ENCODE measurements at regions not wholly inside any gene's neighbourhood (a gene's known extent, or its start where the extent isn't known, plus 50 kb on each side); places are given as distances from the start of the nearest gene placed in this dataset.
"Not testable (repeated sequence)": the region's sequence is repeated elsewhere in the genome, so short reads cannot be mapped to it uniquely, and the experiment has no call there.

DNA sequence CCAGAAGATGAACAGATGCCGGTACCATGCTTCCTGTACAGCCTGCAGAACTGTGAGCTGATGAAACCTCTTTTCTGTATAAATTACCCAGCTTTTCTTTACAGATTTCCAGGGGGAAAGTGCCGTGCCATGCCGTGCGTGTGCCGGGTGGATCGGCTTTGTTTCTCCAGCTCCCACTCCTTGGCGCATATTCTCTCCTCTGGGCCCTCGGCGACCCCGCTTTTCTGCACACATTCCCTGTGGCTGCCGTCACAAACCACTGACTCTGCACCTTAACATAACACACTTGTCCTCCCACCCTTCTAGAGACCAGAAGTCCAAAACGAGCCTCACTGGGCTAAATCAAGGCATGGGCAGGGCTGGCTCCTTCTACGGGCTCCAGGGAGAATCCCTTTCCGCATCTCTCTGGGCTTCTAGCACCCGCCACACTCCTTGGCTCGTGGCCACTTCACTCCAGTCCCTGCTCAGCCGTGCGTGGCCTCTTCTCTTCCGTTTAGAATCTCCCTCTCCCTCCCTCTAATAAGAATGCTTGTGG, 164.9 kb downstream of the C16orf95 start:
- no peak for TF ChIP-seq EGR1 (IDR thresholded peaks at IDR 0.05; ENCODE audit: low read depth in 2 of 2)
- TF ChIP-seq HNF4A (conservative IDR thresholded peaks at IDR 0.05): no peak
- no peak for TF ChIP-seq FOXA2 (IDR thresholded peaks at IDR 0.05)
- TF ChIP-seq SP1 (IDR thresholded peaks at IDR 0.05): no peak
- TF ChIP-seq RXRA (IDR thresholded peaks at IDR 0.05): no peak
- TF ChIP-seq, protein P1, sequence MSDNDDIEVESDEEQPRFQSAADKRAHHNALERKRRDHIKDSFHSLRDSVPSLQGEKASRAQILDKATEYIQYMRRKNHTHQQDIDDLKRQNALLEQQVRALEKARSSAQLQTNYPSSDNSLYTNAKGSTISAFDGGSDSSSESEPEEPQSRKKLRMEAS (IDR thresholded peaks at IDR 0.05): no peak
- TF ChIP-seq, protein P2, sequence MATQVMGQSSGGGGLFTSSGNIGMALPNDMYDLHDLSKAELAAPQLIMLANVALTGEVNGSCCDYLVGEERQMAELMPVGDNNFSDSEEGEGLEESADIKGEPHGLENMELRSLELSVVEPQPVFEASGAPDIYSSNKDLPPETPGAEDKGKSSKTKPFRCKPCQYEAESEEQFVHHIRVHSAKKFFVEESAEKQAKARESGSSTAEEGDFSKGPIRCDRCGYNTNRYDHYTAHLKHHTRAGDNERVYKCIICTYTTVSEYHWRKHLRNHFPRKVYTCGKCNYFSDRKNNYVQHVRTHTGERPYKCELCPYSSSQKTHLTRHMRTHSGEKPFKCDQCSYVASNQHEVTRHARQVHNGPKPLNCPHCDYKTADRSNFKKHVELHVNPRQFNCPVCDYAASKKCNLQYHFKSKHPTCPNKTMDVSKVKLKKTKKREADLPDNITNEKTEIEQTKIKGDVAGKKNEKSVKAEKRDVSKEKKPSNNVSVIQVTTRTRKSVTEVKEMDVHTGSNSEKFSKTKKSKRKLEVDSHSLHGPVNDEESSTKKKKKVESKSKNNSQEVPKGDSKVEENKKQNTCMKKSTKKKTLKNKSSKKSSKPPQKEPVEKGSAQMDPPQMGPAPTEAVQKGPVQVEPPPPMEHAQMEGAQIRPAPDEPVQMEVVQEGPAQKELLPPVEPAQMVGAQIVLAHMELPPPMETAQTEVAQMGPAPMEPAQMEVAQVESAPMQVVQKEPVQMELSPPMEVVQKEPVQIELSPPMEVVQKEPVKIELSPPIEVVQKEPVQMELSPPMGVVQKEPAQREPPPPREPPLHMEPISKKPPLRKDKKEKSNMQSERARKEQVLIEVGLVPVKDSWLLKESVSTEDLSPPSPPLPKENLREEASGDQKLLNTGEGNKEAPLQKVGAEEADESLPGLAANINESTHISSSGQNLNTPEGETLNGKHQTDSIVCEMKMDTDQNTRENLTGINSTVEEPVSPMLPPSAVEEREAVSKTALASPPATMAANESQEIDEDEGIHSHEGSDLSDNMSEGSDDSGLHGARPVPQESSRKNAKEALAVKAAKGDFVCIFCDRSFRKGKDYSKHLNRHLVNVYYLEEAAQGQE (IDR thresholded peaks at IDR 0.05): no peak
- TF ChIP-seq YY1 (IDR thresholded peaks at IDR 0.05): no peak
- H3K36me3 ChIP-seq (ENCODE audit: control insufficient read depth in 4 of 4, insufficient read depth in 3 of 4, low read depth in 1 of 4, low read length in 3 of 4): no peaks in the 10 kb centered on the region
- WGBS: 93% methylated on average over 19 of the region's 19 CpGs
- H3K4me3 ChIP-seq (ENCODE audit: low read depth in 1 of 3, low read length in 3 of 3): no peak overlapping the region
- no peak overlapping the region for H3K9ac ChIP-seq (ENCODE audit: low read depth in 1 of 2, low read length in 2 of 2)
- H3K4me1 ChIP-seq (ENCODE audit: control insufficient read depth in 4 of 4, insufficient read depth in 4 of 4, low read length in 3 of 4): no peaks in the 10 kb centered on the region
- H3K27ac ChIP-seq (ENCODE audit: low read depth in 1 of 2, low read length in 2 of 2): no peak overlapping the region
- H3K27me3 ChIP-seq (ENCODE audit: control insufficient read depth in 4 of 4, insufficient read depth in 4 of 4, low read length in 3 of 4): no peaks in the 10 kb centered on the region
- peaks cover 0 to 3% (median 0%) of the 10 kb centered on the region in 4 donors for H3K9me3 ChIP-seq (ENCODE audit: control insufficient read depth in 4 of 4, low read length in 3 of 4)
- DNase-seq (ENCODE audit: low spot score): no peak

DNA sequence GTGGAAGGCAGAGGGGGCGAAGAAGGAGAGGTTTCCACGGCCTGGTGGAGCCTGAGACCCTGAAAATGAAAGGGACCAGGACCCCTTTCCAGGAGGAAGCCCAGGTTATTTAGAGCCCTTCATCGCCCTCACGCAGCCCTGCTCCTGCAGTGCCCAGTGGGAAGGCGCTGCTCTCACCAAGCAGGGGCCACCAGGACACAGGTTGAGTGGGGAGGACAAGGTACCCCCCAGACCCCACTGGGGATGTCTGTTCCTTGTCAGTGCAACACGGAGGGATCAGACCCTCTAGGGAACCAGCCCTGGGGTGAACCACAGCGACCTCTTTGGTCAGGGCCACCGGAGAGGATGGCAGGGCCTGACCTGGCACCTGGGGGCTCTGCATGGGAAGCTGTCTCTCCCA, 163.9 kb downstream of the C16orf95 start:
- Histone ChIP-seq H3K9ac (ENCODE audit: low read depth in 1 of 2, low read length in 2 of 2) (no peak overlapping the region), H3K27ac (ENCODE audit: low read depth in 1 of 2, low read length in 2 of 2) (no peak overlapping the region), H3K27me3 (ENCODE audit: control insufficient read depth in 4 of 4, insufficient read depth in 4 of 4, low read length in 3 of 4) (no peaks in the 10 kb centered on the region), H3K9me3 (ENCODE audit: control insufficient read depth in 4 of 4, low read length in 3 of 4) (peaks cover 0 to 3% (median 0%) of the 10 kb centered on the region in 4 donors), H3K4me3 (ENCODE audit: low read depth in 1 of 3, low read length in 3 of 3) (no peak overlapping the region), H3K4me1 (ENCODE audit: control insufficient read depth in 4 of 4, insufficient read depth in 4 of 4, low read length in 3 of 4) (no peaks in the 10 kb centered on the region), H3K36me3 (ENCODE audit: control insufficient read depth in 4 of 4, insufficient read depth in 3 of 4, low read depth in 1 of 4, low read length in 3 of 4) (no peaks in the 10 kb centered on the region)
- TF ChIP-seq YY1 (IDR thresholded peaks at IDR 0.05) (no peak), ZBTB33 (IDR thresholded peaks at IDR 0.05) (no peak), HNF4G (IDR thresholded peaks at IDR 0.05) (no peak), FOXA2 (IDR thresholded peaks at IDR 0.05) (no peak), RAD21 (IDR thresholded peaks at IDR 0.05) (no peak), EGR1 (IDR thresholded peaks at IDR 0.05; ENCODE audit: low read depth in 2 of 2) (no peak), ATF3 (IDR thresholded peaks at IDR 0.05) (no peak), FOXA1 (IDR thresholded peaks at IDR 0.05) (no peak), SP1 (IDR thresholded peaks at IDR 0.05) (no peak), JUND (IDR thresholded peaks at IDR 0.05) (no peak), RXRA (IDR thresholded peaks at IDR 0.05) (no peak), HNF4A (conservative IDR thresholded peaks at IDR 0.05) (no peak), TAF1 (conservative IDR thresholded peaks at IDR 0.05) (no peak)
- TF ChIP-seq, protein P1 (IDR thresholded peaks at IDR 0.05): no peak
- TF ChIP-seq, protein P2 (IDR thresholded peaks at IDR 0.05): no peak
- TF ChIP-seq, protein P3, sequence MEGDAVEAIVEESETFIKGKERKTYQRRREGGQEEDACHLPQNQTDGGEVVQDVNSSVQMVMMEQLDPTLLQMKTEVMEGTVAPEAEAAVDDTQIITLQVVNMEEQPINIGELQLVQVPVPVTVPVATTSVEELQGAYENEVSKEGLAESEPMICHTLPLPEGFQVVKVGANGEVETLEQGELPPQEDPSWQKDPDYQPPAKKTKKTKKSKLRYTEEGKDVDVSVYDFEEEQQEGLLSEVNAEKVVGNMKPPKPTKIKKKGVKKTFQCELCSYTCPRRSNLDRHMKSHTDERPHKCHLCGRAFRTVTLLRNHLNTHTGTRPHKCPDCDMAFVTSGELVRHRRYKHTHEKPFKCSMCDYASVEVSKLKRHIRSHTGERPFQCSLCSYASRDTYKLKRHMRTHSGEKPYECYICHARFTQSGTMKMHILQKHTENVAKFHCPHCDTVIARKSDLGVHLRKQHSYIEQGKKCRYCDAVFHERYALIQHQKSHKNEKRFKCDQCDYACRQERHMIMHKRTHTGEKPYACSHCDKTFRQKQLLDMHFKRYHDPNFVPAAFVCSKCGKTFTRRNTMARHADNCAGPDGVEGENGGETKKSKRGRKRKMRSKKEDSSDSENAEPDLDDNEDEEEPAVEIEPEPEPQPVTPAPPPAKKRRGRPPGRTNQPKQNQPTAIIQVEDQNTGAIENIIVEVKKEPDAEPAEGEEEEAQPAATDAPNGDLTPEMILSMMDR (IDR thresholded peaks at IDR 0.05; ENCODE audit: low read depth, low read length, missing input control): no peak
- DNase-seq (ENCODE audit: low spot score): no peak
- 93% methylated on average over 8 of the region's 8 CpGs for WGBS

DNA sequence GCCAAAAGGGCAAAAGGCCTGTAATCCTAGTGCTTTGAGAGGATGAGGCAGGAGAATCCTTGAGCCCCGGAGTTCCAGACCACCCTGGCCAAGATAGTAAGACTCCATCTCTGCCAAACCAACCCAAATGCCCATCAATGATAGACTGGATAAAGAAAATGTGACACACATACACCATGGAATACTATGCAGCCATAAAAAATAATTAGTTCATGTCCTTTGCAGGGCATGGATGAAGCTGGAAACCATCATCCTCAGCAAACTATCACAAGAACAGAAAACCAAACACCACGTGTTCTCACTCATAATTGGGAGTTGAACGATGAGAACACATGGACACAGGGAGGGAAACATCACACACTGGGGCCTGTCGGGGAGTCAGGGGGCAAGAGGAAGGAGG, 161.9 kb downstream of the C16orf95 start:
- not testable (repeated sequence) for DNase-seq (ENCODE audit: low spot score); H3K27ac ChIP-seq (ENCODE audit: low read depth in 1 of 2, low read length in 2 of 2); H3K4me3 ChIP-seq (ENCODE audit: low read depth in 1 of 3, low read length in 3 of 3); H3K27me3 ChIP-seq (ENCODE audit: control insufficient read depth in 4 of 4, insufficient read depth in 4 of 4, low read length in 3 of 4); H3K36me3 ChIP-seq (ENCODE audit: control insufficient read depth in 4 of 4, insufficient read depth in 3 of 4, low read depth in 1 of 4, low read length in 3 of 4); H3K4me1 ChIP-seq (ENCODE audit: control insufficient read depth in 4 of 4, insufficient read depth in 4 of 4, low read length in 3 of 4); H3K9me3 ChIP-seq (ENCODE audit: control insufficient read depth in 4 of 4, low read length in 3 of 4); H3K9ac ChIP-seq (ENCODE audit: low read depth in 1 of 2, low read length in 2 of 2)
- WGBS: 91% methylated on average over 4 of the region's 4 CpGs

All from liver (tissue), 8 donors.